ENCODE measurements at regions not wholly inside any gene's neighbourhood (a gene's known extent, or its start where the extent isn't known, plus 50 kb on each side); places are given as distances from the start of the nearest gene placed in this dataset.

DNA sequence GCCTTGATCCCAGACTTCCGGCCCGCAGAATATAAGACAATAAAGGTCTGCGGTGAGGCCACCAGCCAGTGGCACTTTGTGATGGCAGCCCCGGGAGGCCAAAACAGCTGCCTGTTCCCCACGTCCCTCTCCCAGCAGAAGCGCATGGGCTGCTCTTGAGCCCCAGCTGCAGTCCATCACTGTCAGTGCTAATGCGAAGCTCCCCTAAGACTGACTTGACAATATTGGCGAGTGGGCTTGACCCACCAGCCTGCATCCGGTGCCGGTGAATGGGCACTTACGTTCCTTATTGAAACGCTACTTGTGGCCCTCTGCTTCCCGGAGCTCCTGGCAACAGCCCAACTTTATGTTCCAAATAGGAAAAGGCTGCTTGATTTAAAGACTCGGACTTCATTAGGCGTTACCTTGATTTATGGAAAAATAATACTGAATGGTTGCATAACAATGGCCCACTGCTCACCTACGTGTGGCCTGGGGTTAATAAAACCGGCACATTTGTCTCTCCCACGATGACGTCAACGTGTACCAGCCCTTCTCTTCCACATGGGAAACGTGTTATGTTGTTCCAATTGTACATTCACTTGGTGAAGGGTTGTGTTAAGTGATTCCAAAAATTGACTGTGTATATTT, 93.4 kb upstream of the SEPTIN5 start (continued):
- peak; percentile 38; the same call in 1 of the 2 replicates for TF ChIP-seq ETV1 (tag; conservative IDR thresholded peaks at IDR 0.05; ENCODE audit: low read depth)
- TF ChIP-seq, protein P1, sequence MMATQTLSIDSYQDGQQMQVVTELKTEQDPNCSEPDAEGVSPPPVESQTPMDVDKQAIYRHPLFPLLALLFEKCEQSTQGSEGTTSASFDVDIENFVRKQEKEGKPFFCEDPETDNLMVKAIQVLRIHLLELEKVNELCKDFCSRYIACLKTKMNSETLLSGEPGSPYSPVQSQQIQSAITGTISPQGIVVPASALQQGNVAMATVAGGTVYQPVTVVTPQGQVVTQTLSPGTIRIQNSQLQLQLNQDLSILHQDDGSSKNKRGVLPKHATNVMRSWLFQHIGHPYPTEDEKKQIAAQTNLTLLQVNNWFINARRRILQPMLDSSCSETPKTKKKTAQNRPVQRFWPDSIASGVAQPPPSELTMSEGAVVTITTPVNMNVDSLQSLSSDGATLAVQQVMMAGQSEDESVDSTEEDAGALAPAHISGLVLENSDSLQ (IDR thresholded peaks at IDR 0.05), result peak; percentile 61; the same call in 1 of the 2 replicates
- TF ChIP-seq PRMT5 (CRISPR knock-in tag; IDR thresholded peaks at IDR 0.05), result no peak
- no peak for TF ChIP-seq JUN (IDR thresholded peaks at IDR 0.05; ENCODE audit: borderline replicate concordance, low read depth, low read length)
- TF ChIP-seq JUN (CRISPR knock-in tag; IDR thresholded peaks at IDR 0.05; ENCODE audit: borderline replicate concordance), result peak; percentile 11; the same call in 1 of the 2 replicates
- TF ChIP-seq, protein P2, sequence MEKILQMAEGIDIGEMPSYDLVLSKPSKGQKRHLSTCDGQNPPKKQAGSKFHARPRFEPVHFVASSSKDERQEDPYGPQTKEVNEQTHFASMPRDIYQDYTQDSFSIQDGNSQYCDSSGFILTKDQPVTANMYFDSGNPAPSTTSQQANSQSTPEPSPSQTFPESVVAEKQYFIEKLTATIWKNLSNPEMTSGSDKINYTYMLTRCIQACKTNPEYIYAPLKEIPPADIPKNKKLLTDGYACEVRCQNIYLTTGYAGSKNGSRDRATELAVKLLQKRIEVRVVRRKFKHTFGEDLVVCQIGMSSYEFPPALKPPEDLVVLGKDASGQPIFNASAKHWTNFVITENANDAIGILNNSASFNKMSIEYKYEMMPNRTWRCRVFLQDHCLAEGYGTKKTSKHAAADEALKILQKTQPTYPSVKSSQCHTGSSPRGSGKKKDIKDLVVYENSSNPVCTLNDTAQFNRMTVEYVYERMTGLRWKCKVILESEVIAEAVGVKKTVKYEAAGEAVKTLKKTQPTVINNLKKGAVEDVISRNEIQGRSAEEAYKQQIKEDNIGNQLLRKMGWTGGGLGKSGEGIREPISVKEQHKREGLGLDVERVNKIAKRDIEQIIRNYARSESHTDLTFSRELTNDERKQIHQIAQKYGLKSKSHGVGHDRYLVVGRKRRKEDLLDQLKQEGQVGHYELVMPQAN (IDR thresholded peaks at IDR 0.05; ENCODE audit: borderline replicate concordance), result no peak
- no peak for TF ChIP-seq KAT8 (IDR thresholded peaks at IDR 0.05; ENCODE audit: low read depth)
- TF ChIP-seq SIN3B (IDR thresholded peaks at IDR 0.05; ENCODE audit: low read depth), result no peak
- TF ChIP-seq MEF2D (tag; conservative IDR thresholded peaks at IDR 0.05; ENCODE audit: low read depth), result no peak
- peak; percentile 61 for TF ChIP-seq ZNF699 (CRISPR knock-in tag; IDR thresholded peaks at IDR 0.05; ENCODE audit: insufficient replicate concordance)
- TF ChIP-seq ATF1 (CRISPR knock-in tag; IDR thresholded peaks at IDR 0.05), result no peak
- peak; percentile 71 for TF ChIP-seq ATF1 (tag; IDR thresholded peaks at IDR 0.05)
- TF ChIP-seq HIVEP1 (CRISPR knock-in tag; IDR thresholded peaks at IDR 0.05), result no peak
- TF ChIP-seq, protein P3, sequence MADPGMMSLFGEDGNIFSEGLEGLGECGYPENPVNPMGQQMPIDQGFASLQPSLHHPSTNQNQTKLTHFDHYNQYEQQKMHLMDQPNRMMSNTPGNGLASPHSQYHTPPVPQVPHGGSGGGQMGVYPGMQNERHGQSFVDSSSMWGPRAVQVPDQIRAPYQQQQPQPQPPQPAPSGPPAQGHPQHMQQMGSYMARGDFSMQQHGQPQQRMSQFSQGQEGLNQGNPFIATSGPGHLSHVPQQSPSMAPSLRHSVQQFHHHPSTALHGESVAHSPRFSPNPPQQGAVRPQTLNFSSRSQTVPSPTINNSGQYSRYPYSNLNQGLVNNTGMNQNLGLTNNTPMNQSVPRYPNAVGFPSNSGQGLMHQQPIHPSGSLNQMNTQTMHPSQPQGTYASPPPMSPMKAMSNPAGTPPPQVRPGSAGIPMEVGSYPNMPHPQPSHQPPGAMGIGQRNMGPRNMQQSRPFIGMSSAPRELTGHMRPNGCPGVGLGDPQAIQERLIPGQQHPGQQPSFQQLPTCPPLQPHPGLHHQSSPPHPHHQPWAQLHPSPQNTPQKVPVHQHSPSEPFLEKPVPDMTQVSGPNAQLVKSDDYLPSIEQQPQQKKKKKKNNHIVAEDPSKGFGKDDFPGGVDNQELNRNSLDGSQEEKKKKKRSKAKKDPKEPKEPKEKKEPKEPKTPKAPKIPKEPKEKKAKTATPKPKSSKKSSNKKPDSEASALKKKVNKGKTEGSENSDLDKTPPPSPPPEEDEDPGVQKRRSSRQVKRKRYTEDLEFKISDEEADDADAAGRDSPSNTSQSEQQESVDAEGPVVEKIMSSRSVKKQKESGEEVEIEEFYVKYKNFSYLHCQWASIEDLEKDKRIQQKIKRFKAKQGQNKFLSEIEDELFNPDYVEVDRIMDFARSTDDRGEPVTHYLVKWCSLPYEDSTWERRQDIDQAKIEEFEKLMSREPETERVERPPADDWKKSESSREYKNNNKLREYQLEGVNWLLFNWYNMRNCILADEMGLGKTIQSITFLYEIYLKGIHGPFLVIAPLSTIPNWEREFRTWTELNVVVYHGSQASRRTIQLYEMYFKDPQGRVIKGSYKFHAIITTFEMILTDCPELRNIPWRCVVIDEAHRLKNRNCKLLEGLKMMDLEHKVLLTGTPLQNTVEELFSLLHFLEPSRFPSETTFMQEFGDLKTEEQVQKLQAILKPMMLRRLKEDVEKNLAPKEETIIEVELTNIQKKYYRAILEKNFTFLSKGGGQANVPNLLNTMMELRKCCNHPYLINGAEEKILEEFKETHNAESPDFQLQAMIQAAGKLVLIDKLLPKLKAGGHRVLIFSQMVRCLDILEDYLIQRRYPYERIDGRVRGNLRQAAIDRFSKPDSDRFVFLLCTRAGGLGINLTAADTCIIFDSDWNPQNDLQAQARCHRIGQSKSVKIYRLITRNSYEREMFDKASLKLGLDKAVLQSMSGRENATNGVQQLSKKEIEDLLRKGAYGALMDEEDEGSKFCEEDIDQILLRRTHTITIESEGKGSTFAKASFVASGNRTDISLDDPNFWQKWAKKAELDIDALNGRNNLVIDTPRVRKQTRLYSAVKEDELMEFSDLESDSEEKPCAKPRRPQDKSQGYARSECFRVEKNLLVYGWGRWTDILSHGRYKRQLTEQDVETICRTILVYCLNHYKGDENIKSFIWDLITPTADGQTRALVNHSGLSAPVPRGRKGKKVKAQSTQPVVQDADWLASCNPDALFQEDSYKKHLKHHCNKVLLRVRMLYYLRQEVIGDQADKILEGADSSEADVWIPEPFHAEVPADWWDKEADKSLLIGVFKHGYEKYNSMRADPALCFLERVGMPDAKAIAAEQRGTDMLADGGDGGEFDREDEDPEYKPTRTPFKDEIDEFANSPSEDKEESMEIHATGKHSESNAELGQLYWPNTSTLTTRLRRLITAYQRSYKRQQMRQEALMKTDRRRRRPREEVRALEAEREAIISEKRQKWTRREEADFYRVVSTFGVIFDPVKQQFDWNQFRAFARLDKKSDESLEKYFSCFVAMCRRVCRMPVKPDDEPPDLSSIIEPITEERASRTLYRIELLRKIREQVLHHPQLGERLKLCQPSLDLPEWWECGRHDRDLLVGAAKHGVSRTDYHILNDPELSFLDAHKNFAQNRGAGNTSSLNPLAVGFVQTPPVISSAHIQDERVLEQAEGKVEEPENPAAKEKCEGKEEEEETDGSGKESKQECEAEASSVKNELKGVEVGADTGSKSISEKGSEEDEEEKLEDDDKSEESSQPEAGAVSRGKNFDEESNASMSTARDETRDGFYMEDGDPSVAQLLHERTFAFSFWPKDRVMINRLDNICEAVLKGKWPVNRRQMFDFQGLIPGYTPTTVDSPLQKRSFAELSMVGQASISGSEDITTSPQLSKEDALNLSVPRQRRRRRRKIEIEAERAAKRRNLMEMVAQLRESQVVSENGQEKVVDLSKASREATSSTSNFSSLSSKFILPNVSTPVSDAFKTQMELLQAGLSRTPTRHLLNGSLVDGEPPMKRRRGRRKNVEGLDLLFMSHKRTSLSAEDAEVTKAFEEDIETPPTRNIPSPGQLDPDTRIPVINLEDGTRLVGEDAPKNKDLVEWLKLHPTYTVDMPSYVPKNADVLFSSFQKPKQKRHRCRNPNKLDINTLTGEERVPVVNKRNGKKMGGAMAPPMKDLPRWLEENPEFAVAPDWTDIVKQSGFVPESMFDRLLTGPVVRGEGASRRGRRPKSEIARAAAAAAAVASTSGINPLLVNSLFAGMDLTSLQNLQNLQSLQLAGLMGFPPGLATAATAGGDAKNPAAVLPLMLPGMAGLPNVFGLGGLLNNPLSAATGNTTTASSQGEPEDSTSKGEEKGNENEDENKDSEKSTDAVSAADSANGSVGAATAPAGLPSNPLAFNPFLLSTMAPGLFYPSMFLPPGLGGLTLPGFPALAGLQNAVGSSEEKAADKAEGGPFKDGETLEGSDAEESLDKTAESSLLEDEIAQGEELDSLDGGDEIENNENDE (IDR thresholded peaks at IDR 0.05; ENCODE audit: low read depth, low read length), result no peak
